ENCODE measurements at regions not wholly inside any gene's neighbourhood (a gene's known extent, or its start where the extent isn't known, plus 50 kb on each side); places are given as distances from the start of the nearest gene placed in this dataset.

DNA sequence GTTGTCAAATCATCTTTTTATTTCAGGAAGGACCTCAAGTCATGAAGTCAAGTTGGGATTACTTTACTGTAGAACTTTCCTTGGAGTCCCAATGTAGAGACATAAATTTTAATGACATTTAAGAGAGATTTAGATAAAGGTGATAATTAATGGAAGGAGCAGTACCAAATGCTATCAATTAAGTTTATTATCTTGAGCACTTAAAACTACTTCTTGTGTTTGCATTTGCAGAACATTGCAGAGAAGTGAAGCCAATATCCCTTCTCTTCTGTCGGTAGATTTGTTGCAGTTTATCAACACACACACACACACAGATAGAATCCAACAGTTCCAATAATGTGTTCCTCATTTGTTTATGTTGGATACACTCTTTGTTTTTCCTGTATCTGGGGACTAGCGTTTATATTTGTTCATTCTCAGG lies 570.7 kb downstream of the EPHA4 start:
- no peaks in the 10 kb centered on the region for H3K9me3 Mint-ChIP-seq
- no peak overlapping the region for H3K27ac Mint-ChIP-seq
- H3K4me3 Mint-ChIP-seq: no peak overlapping the region
- H3K4me1 Mint-ChIP-seq: no peaks in the 10 kb centered on the region
- H3K36me3 Mint-ChIP-seq: no peaks in the 10 kb centered on the region
- no peaks in the 10 kb centered on the region for H3K27me3 Mint-ChIP-seq

DNA sequence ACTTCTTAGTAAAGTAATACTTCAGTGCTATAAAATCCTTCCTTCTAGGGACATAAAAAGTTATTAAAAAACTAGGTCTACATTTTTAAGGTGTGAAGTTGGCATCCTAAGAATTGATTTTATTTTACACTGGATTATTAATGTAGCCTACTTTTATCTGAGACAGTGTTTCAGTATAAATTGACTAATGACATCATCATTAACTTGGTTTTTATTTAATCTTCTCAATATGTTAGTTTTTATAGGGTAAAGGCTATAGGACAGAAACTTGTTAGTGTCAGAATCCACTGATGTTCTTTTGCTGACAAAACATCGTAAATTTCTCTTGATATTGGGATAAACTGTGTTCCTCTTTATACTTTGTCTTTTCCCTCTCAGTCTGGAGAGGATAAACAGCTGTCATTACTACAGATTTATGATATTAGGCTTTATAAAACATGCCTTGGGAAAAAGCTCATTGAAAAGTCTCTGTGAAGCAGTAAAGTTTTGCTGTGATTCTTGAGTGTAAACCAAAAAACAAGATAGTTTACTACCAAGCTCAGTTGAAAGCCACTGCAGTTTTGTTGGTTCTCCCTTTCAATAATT lies 569.9 kb downstream of the EPHA4 start:
- H3K4me3 Mint-ChIP-seq: no peak overlapping the region
- no peaks in the 10 kb centered on the region for H3K4me1 Mint-ChIP-seq
- no peak overlapping the region for H3K27ac Mint-ChIP-seq
- H3K27me3 Mint-ChIP-seq: no peaks in the 10 kb centered on the region
- no peaks in the 10 kb centered on the region for H3K36me3 Mint-ChIP-seq
- no peaks in the 10 kb centered on the region for H3K9me3 Mint-ChIP-seq

DNA sequence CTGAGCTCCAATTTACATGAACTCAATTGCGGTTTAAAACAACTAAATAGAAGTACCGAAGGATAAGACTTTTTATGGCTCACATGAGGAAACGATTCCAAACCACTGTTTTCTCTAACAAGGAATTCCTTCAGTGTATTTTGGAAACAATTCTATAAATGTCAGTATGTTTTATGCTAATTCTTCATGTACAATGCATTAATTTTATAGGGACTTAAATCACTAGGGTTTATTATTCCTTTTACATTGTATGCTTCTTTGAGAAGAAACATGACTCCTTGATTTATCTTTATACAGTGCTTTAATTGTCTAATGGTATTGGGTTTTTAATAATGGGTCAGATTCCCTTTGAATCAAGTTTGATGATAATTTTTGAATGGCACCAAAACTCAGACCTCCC lies 566.8 kb downstream of the EPHA4 start:
- Mint-ChIP-seq H3K4me3 (no peak overlapping the region), H3K9me3 (no peaks in the 10 kb centered on the region), H3K4me1 (no peaks in the 10 kb centered on the region), H3K27me3 (no peaks in the 10 kb centered on the region), H3K36me3 (no peaks in the 10 kb centered on the region), H3K27ac (no peak overlapping the region)

DNA sequence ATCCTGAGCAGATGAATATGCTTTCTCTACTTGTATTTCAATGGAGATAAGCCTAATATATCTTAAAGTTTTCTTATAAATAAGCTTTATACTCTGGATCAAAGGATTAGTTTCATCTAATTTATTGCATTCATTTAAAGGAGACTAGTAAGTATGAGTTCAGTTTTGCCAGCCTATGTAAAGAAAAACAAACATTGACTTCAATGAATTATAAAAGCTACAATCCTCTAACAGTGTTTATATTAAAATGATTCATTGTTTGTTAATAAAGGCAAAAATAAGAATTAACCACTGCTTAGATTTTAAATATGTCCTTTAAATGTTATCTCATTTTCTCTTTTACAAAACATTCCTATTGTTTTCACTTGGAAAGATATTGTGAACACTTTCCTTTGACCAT lies 566.0 kb downstream of the EPHA4 start:
- H3K27ac Mint-ChIP-seq: no peak overlapping the region
- no peaks in the 10 kb centered on the region for H3K9me3 Mint-ChIP-seq
- H3K27me3 Mint-ChIP-seq: no peaks in the 10 kb centered on the region
- H3K4me3 Mint-ChIP-seq: no peak overlapping the region
- no peaks in the 10 kb centered on the region for H3K36me3 Mint-ChIP-seq
- H3K4me1 Mint-ChIP-seq: no peaks in the 10 kb centered on the region

DNA sequence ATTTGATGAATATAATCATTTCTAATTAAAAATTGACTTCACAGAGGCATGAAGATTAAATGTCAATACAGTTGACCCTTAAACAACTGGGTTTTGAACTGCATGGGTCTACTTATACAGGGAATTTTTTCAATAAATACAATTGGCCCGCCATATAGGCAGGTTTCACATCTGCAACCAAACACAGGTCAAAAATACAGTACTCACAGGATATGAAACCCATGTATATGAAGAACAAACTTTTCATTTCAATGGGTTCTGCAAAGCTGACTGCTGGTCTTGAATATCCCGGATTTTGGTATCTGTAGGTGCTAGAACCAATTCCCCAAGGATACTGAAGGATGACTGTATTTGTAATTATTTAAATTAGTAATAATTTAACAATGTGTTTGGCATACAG lies 555.6 kb downstream of the EPHA4 start:
- no peaks in the 10 kb centered on the region for H3K4me1 Mint-ChIP-seq
- peaks cover 4% of the 10 kb centered on the region for H3K27me3 Mint-ChIP-seq
- no peak overlapping the region for H3K4me3 Mint-ChIP-seq

DNA sequence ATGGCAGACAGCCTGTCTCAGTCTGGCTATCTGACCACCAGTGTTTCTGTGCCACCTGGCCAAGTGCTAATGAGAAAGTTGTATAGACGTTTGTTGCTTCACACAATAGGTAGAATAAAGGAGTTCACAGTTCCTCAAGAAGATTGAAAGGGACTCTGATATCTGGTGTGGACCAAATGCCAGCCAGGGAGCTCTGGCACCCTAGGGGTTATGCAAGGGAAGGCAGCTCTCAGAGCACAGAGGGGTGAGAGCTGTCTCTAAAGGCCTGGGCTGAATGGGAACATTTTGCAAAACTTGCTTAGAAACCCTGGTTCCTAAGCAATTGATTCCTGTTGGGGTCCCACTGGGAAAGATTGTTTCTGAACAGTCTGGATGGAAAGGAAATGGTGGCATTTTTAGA lies 553.8 kb downstream of the EPHA4 start:
- Mint-ChIP-seq H3K27ac (no peak overlapping the region), H3K9me3 (no peaks in the 10 kb centered on the region), H3K4me1 (no peaks in the 10 kb centered on the region), H3K36me3 (no peaks in the 10 kb centered on the region), H3K4me3 (no peak overlapping the region), H3K27me3 (peaks cover 5% of the 10 kb centered on the region)

More for the DNA sequence above, 555.6 kb downstream of the EPHA4 start:
- H3K9me3 Mint-ChIP-seq: no peaks in the 10 kb centered on the region
- H3K36me3 Mint-ChIP-seq: no peaks in the 10 kb centered on the region
- H3K27ac Mint-ChIP-seq: no peak overlapping the region

DNA sequence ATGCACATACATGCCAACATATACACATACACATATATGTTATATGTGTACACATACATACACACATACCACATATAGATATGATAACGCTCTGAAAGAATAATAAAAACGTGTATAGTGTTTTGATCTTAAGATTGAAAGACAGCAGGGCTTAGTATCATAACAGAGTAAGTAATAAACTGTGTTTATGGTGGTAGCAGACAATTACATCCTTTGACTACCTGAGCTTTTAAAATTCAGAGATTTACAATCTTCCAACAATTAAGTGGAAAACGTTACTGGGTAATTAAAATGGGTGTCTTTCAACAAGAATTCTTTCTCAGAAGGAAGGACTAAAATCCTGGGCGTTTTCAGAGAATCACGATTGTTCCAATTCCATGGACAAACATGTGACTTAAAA lies 552.4 kb downstream of the EPHA4 start:
- H3K36me3 Mint-ChIP-seq: no peaks in the 10 kb centered on the region
- H3K9me3 Mint-ChIP-seq: no peaks in the 10 kb centered on the region
- no peak overlapping the region for H3K27ac Mint-ChIP-seq
- H3K27me3 Mint-ChIP-seq: peaks cover 5% of the 10 kb centered on the region
- no peak overlapping the region for H3K4me3 Mint-ChIP-seq
- H3K4me1 Mint-ChIP-seq: no peaks in the 10 kb centered on the region

DNA sequence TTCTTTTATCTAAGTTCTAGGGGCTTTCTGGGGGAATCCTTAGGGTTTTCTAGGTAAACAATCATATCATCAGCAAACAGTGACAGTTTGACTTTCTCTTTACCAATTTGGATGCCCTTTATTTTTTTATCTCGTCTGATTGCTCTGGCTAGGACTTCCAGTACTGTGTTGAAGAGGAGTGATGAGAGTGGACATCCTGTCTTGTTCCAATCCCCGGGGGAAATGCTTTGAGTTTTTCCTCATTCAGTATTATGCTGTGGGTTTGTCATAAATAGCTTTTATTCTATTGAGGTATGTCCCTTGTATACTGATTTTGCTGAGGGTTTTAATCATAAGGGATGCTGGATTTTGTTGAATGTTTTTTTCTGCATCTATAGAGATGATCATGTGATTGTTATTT lies 549.5 kb downstream of the EPHA4 start:
- Mint-ChIP-seq H3K4me3 (no peak overlapping the region), H3K36me3 (no peaks in the 10 kb centered on the region), H3K4me1 (peaks cover 7% of the 10 kb centered on the region), H3K27ac (no peak overlapping the region), H3K27me3 (peaks cover 12% of the 10 kb centered on the region), H3K9me3 (no peaks in the 10 kb centered on the region)

DNA sequence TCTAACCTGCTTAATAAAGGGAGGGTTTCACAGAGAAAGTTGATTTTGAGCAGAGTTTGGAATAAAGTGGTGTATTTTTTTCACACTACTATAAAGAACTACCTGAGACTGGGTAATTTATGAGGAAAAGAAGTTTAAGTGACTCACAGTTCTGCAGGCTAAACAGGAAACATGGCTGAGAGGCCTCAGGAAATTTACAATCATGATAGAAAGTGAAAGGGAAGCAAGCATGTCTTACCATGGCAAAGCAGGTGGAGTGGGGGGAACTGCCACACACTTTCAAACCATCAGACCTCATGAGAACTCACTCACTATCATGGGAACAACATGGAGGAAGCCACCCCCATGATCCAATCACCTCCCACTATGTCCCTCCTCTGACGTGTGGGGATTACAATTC lies 546.7 kb downstream of the EPHA4 start:
- H3K36me3 Mint-ChIP-seq: no peaks in the 10 kb centered on the region
- H3K4me1 Mint-ChIP-seq: peaks cover 7% of the 10 kb centered on the region
- H3K27me3 Mint-ChIP-seq: peaks cover 12% of the 10 kb centered on the region
- no peak overlapping the region for H3K27ac Mint-ChIP-seq
- no peaks in the 10 kb centered on the region for H3K9me3 Mint-ChIP-seq
- H3K4me3 Mint-ChIP-seq: no peak overlapping the region

DNA sequence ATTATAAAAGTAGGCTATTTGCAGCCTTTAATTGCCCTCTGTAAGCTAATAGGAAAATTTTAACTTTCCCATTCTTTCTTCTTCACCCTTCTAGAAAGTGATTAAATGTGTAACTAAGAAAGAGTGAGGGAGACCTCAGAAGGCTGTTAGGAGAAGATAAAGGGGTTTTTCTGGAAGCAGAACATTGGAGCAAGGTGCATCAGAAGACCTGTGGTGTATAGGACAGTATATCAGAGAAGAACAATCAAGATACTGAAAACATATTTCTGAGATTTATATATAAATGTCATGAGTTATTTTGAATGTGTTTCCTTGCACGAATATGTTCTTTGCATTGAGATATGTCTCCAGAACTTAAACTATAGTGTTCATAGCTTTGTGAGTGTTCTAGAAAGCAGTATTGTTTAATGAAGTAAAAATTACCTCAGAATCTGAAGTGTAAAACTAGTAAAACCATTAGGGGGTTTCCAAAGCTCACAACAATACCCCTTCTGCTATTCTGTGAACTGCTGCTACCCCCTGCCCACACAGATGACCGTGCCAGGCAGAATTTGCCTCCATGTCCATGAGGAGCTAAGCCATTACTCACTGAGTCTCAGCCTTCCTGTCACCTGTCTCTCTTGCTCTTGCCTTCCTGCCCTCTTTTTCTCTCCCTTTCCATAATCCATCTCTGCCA lies 537.9 kb downstream of the EPHA4 start:
- H3K27ac Mint-ChIP-seq: no peak overlapping the region
- H3K4me3 Mint-ChIP-seq: no peak overlapping the region
- H3K9me3 Mint-ChIP-seq: no peaks in the 10 kb centered on the region
- no peaks in the 10 kb centered on the region for H3K4me1 Mint-ChIP-seq
- H3K36me3 Mint-ChIP-seq: no peaks in the 10 kb centered on the region
- peaks cover 2% of the 10 kb centered on the region for H3K27me3 Mint-ChIP-seq

DNA sequence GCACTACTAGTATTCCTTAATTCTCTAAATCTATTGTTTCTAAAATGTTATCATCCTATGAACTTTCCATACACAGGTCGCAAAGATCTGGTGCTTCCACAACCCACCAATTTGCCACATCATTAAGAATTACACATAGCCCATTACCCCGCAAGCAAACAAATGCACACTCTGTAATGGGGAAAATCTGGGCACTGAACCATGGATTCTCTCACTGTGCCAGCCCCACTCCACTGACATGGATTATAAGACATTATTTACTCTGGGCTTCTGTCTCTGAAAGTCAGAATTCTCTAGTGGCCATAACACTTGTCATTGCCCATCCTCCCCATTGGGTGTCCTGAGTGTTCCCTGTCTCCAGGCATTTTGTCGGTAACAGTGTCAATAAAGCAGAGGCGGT lies 537.1 kb downstream of the EPHA4 start:
- peaks cover 2% of the 10 kb centered on the region for H3K27me3 Mint-ChIP-seq
- H3K4me3 Mint-ChIP-seq: no peak overlapping the region
- H3K27ac Mint-ChIP-seq: no peak overlapping the region
- H3K36me3 Mint-ChIP-seq: no peaks in the 10 kb centered on the region
- no peaks in the 10 kb centered on the region for H3K9me3 Mint-ChIP-seq
- no peaks in the 10 kb centered on the region for H3K4me1 Mint-ChIP-seq

DNA sequence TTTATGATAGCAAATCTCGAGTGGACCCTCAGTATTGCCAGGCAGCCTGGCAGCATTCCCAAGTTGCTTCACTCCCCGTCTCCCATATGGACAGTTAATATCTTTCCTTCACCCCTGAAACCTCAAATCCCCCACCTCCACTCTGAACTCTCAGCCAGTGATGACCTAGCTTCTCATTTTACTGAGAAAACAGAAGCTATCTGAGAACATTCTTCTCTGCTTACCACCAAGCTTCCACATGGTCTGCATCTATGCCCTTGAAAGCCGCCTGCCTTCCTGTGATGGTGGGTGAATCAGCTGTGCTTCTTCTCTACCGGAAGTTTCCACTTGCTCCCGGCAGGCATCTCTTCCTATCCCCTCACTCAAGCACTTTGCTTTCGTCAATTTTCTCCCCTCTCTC lies 529.2 kb downstream of the EPHA4 start:
- H3K9me3 Mint-ChIP-seq: no peaks in the 10 kb centered on the region
- no peaks in the 10 kb centered on the region for H3K36me3 Mint-ChIP-seq
- H3K27me3 Mint-ChIP-seq: no peaks in the 10 kb centered on the region
- no peaks in the 10 kb centered on the region for H3K4me1 Mint-ChIP-seq
- H3K27ac Mint-ChIP-seq: no peak overlapping the region
- H3K4me3 Mint-ChIP-seq: no peak overlapping the region

DNA sequence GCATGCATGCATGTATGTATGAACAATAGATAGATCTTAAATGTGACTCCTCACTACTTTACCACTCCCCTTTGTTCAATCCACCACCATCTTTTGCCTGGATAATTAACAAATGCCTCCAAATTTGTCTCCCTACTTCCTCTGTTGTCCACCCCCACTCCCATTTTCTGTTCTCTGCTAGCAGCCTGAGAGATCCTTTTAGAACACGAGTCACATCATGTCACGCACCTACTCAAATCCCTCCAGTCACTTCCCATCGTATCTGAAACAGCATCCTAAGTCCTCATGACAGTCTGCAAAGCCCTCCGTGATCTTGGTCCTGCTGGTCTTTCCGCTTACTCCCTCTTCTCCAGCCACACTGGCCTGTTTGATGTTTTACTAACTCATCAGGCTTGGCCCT lies 527.3 kb downstream of the EPHA4 start:
- Mint-ChIP-seq H3K27me3 (no peaks in the 10 kb centered on the region), H3K27ac (no peak overlapping the region), H3K4me3 (no peak overlapping the region), H3K9me3 (no peaks in the 10 kb centered on the region), H3K4me1 (no peaks in the 10 kb centered on the region), H3K36me3 (no peaks in the 10 kb centered on the region)

DNA sequence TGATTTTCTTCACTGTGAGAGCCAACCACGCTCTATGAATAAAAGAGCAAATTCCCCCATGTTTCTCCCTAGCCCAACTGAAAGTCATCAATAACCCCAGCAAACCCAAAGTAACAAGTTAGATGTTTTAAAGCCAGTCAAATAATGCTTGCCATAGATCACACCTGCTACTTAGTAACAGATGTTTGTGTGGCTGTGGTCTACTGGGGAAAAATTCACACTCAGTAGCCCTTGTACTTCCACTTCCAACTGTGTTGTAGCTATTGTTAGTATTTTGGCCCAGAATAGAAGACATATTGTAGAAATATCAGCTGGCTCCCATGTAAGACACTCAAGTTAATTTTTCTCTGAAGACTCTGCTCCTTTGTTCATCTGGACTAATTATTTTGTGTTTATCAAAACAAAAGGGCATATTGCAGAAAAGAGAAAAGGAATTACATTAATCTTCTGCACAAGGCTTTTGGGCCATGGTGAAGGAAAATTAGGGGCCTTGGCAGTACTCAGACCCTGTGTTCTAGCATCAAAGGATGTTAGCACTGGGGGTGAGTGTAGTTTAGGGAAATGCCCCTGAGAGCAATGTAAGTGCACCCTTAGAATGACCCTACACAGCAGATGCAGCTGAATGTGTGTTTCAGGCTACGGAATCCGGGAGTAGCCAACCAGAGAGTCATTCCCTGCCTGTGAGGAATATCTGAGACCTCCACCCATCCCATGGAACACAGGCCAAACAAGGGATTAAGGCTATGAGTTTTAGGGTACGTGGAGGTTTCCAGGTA lies 521.9 kb downstream of the EPHA4 start:
- no peaks in the 10 kb centered on the region for H3K36me3 Mint-ChIP-seq
- H3K27me3 Mint-ChIP-seq: no peaks in the 10 kb centered on the region
- H3K9me3 Mint-ChIP-seq: no peaks in the 10 kb centered on the region
- no peak overlapping the region for H3K4me3 Mint-ChIP-seq
- H3K27ac Mint-ChIP-seq: no peak overlapping the region
- no peaks in the 10 kb centered on the region for H3K4me1 Mint-ChIP-seq

DNA sequence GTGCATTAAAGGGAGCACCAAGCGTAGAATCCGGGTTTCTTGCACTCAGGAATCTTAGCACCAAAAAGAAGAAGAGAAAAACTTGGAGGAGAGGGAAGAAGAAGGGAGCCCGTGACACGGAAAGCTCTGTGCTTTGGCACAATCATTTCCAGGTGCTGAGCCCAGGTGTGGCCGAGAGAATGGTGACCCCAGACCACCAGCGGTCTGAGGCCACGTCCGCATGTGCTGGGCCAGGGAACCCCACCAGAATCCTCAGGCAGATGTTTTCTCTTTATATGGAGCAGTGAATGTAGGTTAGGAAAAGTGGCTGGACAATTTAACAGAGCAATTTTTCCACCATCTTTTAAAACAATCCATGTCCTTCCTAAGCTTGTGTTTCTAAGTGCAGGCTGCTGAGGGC lies 520.9 kb downstream of the EPHA4 start:
- no peaks in the 10 kb centered on the region for H3K4me1 Mint-ChIP-seq
- H3K9me3 Mint-ChIP-seq: no peaks in the 10 kb centered on the region
- H3K4me3 Mint-ChIP-seq: no peak overlapping the region
- no peak overlapping the region for H3K27ac Mint-ChIP-seq
- no peaks in the 10 kb centered on the region for H3K27me3 Mint-ChIP-seq
- no peaks in the 10 kb centered on the region for H3K36me3 Mint-ChIP-seq

DNA sequence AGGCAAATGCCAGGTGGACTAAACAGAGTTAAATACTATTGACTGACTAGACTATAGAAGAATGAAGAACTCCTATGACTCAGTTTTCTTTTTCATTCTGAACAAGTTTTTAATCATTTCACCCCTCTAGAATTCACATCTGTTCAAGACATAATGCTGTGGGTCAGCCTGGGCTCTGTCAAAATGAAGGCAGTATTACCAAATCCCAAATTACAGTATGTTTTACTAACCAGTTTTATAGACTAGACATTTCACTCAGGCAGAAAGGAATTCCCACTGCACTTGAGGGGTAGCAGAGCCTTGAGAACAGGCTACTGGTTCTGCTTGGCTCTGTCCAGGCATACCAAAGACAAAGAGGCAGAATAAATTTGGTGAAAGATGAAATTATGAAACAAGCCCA lies 511.7 kb downstream of the EPHA4 start:
- Mint-ChIP-seq H3K36me3 (no peaks in the 10 kb centered on the region), H3K27ac (no peak overlapping the region), H3K4me3 (no peak overlapping the region), H3K27me3 (peaks cover 1% of the 10 kb centered on the region), H3K4me1 (no peaks in the 10 kb centered on the region), H3K9me3 (no peaks in the 10 kb centered on the region)
